HG03135 (cell line): ENCODE measurements at regions not wholly inside any gene's neighbourhood (a gene's known extent, or its start where the extent isn't known, plus 50 kb on each side); places are given as distances from the start of the nearest gene placed in this dataset.

Source experiments
- ATAC-seq: cut with Tn5 transposase; IDR thresholded peaks from one replicate; pipeline ENCODE4 v1.9.1; 2021; ENCODE audit warnings: mild to moderate bottlenecking, moderate library complexity; ENCODE audit not compliant: unreplicated experiment

- ATAC-seq = no peak
Measured at GRCh38 chr2:147560810-147561535, 283.9 kb upstream of the ACVR2A start.

GRCh38 chr2:147559070-147559725 lies 285.6 kb upstream of the ACVR2A start:
- no peak for ATAC-seq

- no peak for ATAC-seq
Measured at GRCh38 chr2:147558620-147559019, 286.2 kb upstream of the ACVR2A start.

GRCh38 chr2:147554521-147555107 lies 290.2 kb upstream of the ACVR2A start:
- ATAC-seq = no peak

- ATAC-seq = no peak
Measured at GRCh38 chr2:147553775-147554271, 291.0 kb upstream of the ACVR2A start.

GRCh38 chr2:147550995-147551731 lies 293.7 kb upstream of the ACVR2A start:
- no peak for ATAC-seq

- ATAC-seq = no peak
Measured at GRCh38 chr2:147549054-147549453, 295.8 kb upstream of the ACVR2A start.

GRCh38 chr2:147548451-147548850 lies 296.4 kb upstream of the ACVR2A start:
- ATAC-seq = no peak

- ATAC-seq = no peak
Measured at GRCh38 chr2:147547440-147547839, 297.4 kb upstream of the ACVR2A start.

GRCh38 chr2:147546109-147546508 lies 298.7 kb upstream of the ACVR2A start:
- ATAC-seq = no peak

GRCh38 chr2:147543056-147543455 lies 301.8 kb upstream of the ACVR2A start:
- ATAC-seq = no peak

- ATAC-seq = no peak
Measured at GRCh38 chr2:147542351-147542750, 302.5 kb upstream of the ACVR2A start.

- ATAC-seq = no peak
Measured at GRCh38 chr2:147541314-147541713, 303.5 kb upstream of the ACVR2A start.

GRCh38 chr2:147538821-147539220 lies 306.0 kb upstream of the ACVR2A start:
- ATAC-seq = no peak

GRCh38 chr2:147538088-147538487 lies 306.7 kb upstream of the ACVR2A start:
- no peak for ATAC-seq

- no peak for ATAC-seq
Measured at GRCh38 chr2:147531269-147531668, 313.6 kb upstream of the ACVR2A start.

GRCh38 chr2:147530033-147530432 lies 314.8 kb upstream of the ACVR2A start:
- ATAC-seq = no peak

GRCh38 chr2:147525819-147526489 lies 318.9 kb upstream of the ACVR2A start:
- no peak for ATAC-seq

GRCh38 chr2:147524912-147525311 lies 319.9 kb upstream of the ACVR2A start:
- ATAC-seq = no peak

GRCh38 chr2:147523415-147523814 lies 321.4 kb upstream of the ACVR2A start:
- ATAC-seq = no peak

- no peak for ATAC-seq
Measured at GRCh38 chr2:147521936-147522335, 322.9 kb upstream of the ACVR2A start.
